HG03378 (cell line): ENCODE measurements at regions not wholly inside any gene's neighbourhood (a gene's known extent, or its start where the extent isn't known, plus 50 kb on each side); places are given as distances from the start of the nearest gene placed in this dataset.
"Not testable (repeated sequence)": the region's sequence is repeated elsewhere in the genome, so short reads cannot be mapped to it uniquely, and the experiment has no call there.

ENCODE experiments used
- ATAC-seq: cut with Tn5 transposase; IDR thresholded peaks from one replicate; pipeline ENCODE4 v1.9.1; 2021; ENCODE audit warnings: mild to moderate bottlenecking, moderate library complexity; ENCODE audit not compliant: unreplicated experiment

DNA sequence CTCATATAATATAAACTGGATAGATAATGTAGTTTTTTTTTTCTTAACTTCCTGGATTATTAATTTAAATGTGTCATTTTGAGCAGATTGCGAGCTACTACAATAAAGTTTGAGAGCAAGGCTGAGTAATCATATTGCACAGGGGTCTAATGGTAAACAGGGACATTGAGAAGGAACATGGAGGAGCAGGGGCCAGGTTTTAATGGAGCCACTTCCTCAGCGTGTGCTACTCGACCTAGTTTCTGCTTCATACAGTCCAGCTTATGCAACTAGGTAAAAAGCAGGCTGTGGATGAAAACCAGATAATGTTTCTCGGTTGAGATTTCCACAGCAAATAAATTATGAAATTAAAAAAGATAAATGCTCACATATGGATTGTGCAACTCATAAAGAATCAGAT is 1915.7 kb upstream of the CELF4 start:
- ATAC-seq: no peak

DNA sequence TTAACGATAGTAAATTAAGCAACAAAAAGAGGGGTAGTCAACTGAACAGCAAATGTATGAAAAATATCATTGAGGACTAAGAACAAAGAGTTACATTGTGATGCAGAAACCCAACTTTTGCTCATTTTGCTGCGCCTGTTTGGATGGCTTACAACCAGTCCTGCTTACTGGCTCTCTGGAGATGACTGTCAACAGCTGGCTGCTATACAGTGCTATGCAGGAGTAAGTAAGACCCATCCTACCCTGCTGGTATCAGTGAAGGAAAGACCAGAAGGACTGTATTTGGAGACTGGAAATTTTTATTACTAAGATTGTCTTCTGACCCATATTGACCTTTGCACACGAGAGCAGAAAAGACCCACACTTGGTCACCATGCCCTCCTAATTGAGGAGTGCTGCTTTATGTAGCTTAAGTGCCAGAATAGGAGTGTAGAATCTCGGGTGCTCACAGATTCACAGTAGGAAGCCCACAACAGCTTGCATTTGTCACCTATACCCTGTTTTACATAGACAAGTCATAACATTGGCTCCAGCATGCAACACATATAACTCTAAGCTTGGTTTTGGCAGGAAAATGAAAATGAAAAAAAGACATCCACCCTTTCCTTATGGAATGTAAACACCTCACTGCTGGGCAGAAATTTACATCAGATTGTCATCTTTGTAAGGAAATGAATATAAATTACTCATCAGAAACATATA is 1915.0 kb upstream of the CELF4 start:
- ATAC-seq: no peak

DNA sequence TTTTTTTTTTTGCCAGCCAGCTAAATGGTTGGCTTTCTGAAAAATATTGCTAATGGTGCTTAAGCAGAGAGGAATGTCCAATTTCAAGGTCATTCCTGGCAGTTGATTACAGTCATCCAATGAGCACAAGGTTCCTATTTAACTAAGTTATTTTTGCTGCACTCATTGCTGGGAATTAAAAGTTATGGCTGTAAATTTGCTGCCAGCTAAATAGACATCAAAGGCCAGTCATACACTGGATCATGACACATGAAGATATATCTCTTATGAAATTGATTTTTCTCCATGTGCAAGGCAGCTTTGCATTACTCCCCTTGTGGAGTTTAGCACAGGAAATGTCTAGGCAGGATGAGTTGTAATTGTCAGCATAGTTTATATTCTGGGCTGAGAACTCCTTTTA is 1898.4 kb upstream of the CELF4 start:
- no peak for ATAC-seq

DNA sequence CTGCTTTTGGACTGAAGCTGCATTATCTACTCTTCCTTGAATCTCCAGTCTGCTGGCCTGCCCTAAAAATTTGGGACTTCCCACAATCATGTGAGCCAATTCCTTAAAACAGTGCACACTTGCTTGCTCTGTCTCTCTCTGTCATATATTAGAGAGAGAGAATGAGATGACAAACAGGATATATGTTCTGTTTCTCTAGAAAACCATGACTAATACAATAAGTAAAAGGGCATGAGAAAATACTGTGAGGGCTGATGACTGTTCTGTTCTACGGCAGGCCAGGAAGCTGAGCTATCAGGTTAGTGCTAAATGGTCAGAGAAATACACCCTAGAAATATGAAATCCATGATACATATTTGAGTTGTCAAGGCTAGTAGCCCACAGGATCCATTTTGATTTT is 1896.8 kb upstream of the CELF4 start:
- ATAC-seq: no peak

DNA sequence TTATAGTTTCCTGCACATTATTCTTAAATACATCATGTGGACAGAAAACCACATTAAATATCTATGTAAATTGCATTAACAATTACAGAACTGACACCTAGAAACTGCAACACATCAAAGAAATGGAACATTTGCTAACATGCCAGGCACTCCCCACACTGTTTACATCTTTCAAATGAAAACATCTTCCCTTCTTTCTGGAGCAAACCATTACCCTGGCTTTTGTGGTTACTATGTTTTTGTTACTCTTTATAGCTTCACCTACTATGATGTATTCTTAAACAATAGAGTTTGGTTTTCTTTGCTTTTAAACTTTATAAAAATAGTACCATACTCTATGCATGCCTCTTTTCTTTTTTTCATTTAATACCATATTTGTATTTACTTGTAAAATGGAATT is 1894.5 kb upstream of the CELF4 start:
- ATAC-seq: no peak

DNA sequence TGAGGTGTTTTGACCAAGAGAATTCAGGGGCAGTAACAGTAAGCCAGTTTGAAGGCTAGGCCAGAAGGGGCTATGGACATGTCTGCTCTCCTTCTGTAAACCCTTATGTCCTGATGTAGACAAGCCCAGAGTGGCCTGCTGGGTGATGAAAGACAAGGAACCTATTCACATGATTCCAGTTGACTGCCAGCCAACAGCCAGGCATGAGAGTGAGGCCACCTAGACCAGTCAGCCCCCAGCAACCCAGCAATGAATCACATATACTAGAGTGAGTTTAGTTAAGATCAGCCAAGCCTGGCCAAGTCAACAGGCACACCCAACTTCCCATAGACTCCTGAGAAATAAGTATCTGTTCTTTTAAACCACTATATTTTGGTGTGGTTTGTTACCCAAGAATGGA is 1889.7 kb upstream of the CELF4 start:
- ATAC-seq: no peak

DNA sequence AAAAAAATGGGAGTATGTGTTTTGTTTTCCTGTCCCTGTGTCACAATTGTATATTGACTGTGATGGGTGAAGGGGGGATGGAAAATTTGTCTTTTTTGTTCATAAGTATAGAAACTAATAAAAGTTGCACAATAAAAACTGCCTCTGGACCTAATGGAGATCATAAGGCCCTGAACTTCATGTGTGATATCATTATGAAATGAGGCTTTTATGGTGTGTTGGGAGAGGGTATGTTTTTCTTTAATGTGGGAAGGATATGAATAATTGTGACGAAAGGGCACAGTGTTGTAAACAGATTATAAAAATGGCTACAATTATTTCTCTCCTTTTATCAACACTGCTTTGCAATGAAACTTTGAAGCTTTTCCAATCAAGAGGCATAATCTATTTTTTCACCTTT is 1889.3 kb upstream of the CELF4 start:
- no peak for ATAC-seq

DNA sequence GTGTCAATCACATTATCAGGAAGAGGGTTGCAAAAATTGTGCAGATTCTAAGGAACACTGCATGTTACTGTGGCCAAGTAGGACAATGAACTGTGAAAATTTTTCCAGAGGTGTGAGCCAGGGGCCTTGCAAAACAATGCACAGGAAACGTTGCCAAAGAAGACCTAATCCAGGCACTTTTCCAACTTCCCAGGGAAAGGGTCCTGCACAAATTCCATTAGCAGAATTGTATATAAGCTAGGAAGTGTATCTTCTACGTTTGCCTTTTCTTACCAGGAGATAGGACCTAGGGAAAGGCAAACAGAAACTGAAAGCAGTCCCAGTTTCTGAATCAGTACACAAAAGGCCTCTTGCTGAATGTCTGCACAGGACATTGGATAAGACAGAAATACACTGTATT is 1888.3 kb upstream of the CELF4 start:
- no peak for ATAC-seq

DNA sequence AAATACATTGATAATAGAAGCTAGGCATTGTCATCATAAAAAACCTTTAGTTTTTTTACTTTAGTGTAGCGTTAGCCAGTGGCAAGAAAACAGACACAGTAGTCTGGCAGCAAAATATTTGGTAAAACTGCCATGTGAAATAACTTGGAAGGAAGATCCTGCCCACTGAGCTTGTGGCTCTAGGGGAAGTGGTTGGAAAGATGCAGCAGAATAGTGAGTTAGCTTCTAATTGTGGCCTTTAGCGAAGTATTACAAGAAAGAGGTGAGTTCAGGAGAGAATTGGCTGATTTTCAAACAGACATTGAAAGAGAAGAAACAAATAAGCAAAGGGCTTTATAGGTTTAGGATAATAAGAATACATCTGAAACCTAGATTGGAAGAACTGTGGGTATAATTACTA is 1887.8 kb upstream of the CELF4 start:
- ATAC-seq: no peak

DNA sequence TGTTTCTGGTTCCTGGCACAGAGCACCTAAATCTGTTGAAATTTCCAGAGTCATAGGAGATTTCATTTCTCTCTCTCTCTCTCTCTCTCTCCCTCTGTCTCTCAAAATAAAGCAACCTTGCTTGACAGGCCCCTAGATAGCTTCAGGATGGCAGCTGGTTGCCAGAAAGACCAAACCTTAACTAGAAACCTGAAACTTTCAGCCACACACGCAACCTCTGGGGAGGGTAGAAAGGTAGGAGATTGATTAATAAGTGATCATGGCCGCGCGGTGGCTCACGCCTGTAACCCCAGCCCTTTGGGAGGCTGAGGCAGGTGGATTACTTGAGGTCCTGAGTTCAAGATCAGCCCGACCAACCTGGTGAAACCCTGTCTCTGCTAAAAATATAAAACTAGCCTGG is 1885.4 kb upstream of the CELF4 start:
- ATAC-seq: no peak

DNA sequence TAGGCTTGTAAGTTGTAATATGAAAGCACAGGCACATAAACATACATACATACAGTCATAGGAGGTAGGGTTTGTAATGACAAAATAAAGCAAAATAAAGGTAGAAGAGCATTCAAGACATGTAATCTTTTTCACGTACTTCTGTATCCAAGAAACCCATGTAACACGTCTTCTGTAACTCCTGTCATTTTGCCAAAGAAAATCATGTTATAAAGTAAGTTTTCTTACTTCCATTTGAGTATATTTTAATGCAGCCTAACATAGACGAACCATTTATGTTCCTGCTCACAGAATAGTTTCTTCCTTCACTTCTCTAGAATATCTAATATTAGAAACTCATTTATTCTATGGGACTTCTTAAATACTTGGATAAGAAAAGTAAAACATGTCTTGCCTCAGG is 1884.0 kb upstream of the CELF4 start:
- ATAC-seq: no peak

DNA sequence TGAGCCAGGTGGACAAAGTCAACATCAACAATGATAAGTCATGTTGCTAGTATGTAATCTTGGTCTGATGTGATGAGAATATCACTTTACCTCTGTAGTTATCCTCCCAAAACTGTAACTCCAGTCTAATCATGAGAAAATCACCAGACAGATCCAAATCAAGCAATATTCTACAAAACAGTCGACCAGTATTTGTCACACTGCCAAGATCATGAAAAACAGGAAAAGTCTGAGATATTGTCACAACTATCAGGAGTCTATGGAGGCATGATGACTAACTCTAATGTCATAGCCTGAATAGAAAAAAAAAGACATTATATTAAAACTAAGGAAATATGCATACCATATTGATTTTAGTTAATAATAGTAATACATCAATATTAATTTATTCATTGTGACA is 1883.3 kb upstream of the CELF4 start:
- no peak for ATAC-seq

DNA sequence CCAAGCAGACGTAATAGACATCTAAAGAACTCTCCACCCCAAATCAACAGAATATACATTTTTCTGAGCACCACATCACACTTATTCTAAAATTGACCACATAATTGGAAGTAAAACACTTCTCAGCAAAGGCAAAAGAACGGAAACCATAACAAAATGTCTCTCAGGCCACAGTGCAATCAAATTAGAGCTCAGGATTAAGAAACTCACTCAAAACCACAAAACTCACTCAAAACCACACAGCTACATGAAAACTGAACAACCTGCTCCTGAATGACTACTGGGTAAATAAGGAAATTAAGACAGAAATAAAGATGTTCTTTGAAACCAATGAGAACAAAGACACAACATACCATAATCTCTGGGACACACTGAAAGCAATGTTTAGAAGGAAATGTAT is 1879.4 kb upstream of the CELF4 start:
- not testable (repeated sequence) for ATAC-seq

DNA sequence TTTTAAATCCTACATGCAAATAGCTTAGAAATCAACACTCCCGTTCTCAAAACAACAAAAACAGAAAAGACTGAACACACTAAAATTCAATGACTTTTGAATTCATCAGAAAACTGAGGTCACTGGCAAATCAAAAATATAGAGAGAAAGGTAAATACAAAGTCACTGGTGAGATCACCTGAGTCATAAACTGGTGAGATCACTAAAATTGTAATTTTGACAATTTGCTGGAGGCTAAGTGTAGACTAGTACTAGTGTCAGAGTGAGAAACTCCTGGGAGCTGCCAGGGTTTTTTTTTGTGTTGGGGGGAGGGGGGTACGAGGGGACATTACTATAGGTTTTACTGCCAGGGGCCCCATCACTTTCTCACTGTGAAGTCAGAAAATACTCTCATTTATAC is 1876.0 kb upstream of the CELF4 start:
- ATAC-seq: no peak

DNA sequence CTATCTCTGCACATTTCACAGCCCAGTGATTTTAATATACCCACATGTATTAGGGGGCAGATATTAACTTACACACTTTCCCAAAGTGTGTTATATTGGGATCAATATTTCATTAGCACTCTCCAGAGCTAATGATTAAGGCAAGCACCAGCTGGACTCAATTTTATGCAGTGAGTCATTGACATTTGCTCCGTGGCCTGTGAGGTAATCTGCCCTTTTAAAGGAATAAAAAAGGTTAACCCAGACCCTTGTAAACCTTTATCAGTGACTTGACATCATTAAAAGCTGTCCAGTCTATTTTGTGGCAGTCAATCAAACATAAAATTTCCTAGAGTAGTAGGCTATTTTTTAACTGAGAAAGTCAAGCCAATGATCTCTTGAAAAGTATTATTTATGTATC is 1870.4 kb upstream of the CELF4 start:
- no peak for ATAC-seq

DNA sequence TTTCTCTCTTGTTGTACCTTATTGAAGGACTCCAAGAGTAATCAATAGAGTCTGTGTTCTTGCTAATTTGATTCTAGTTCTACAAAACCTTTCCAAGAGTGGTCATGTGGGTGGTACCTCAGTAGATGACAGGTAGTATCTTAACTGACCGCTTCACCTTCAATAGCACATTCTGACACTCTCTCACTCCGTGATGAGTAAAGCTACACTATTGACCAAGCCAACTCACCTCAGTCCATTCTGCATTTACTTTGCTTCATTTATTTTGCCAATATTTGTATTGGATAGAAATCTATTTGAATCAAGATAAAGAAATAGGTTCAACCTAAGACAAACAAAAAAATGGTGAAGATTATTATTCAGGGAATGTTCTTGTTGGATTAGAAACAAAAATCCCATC is 1869.6 kb upstream of the CELF4 start:
- no peak for ATAC-seq

DNA sequence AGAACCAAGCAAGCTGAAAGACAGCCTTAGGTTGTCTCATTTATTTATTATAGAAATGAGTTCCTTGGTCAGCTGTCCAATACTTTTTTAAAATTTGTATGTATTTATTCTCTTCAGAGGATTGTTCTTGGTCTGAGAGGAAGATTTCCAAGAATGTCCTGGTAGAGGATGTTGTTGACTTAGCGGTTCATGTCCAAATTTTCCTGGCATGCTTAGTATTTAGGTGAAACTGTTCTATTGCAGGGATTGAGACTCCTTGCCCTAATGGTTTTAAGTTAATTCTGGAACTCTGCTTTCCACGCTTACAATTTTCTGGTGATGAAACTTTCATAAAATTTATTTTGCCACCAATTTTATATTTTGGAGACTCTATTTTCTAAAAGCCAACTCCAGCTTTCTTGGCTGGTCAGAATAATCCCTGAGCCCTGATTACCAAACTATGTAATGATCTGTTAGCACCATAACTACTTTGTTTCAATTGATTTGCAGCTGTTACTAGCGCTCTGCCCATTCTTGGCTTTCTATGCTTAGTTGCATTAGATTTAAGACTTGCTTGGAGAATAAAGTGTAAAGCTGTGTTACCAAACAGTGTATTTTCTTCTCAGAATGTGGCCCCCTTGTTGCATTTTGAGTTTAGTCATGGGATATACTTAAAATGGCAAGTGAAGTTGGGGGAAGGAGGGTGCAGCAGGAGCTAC is 1868.8 kb upstream of the CELF4 start:
- ATAC-seq: no peak

DNA sequence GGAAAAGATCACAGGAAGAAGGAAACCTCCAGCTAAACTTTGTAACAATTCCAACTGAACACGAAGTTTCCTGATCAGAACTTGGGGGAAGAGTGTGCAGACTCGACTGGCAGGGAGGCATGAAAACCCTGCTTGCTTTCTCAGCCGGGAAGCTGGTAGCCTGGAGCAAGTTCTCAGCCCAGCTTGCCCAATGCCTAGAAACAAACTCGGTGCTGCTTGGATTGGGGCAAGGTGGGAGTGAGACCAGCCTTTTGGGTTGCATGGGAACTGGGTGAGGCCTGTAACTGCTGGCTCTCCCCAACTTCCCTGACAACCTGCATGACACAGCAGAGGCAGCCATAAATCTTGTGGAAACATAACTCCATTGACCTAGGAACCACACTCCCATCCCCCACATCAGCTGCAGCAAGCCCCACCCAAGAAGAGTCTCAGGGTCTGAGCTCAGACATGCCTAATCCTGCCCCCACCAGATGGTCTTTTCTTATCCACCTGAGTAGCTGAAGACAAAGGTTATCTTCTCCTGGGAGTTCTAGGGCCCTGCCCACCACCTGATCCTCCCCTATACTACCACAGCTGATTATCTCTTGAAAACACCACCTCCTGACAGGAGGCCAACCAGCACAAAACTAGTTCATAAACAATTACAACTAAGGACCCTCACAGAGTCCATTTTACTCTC is 1859.7 kb upstream of the CELF4 start:
- ATAC-seq: no peak

DNA sequence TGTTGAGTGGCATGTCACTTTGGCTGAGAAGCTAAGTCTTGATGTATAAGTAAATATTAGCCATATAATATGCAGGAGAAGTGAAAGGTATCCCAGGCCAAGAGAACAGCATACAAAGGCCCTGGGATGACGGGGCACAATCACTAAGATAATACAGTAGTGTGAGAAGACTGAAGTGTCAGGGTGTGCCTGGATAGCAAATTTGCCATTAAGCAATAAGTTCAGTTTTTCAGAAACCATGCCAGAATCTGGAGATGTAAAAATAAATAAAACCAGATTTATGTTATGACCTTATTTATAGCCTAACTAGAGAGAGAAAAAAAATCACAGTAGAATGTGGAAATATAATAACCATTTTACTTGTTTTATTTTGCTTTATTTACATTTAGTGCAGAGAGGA is 1858.7 kb upstream of the CELF4 start:
- no peak for ATAC-seq

DNA sequence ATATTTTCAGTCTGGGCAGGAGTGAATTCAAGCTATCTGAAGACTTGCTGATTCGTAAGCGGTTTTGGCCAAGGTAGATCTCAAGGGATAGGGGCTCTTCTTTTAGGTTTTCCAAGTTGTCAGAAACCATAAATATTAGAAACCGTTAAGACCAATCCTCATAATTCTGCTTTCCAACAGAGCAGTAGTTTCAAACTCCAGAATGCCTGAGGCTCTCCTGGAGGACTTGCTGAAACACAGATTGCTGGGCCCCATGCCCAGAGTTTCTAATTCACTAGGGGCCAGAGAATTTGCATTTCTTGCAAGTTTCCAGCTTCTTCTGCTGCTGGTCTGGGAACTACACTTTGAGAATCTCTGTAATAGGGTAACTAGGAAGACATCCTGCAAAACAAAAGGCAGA is 1855.7 kb upstream of the CELF4 start:
- no peak for ATAC-seq

DNA sequence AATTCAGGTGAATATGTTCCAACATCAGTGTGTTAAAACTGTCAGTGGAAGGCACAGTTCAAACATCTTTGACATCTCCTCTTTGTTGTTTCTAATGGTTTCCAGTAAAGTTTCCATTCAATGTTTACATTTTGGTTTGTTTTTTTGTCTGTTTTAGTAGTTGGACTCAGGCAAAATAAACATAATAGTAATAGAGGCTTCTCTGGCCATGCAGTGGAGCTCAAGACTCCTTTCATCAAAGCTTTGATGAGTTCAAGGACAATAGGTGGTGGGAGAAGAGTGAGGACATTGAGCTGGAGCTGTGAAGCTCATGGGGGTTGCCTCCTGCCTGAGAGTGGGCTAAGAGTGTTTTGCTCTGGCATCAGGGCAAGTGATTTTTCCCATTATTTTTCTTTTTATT is 1853.7 kb upstream of the CELF4 start:
- ATAC-seq: no peak

DNA sequence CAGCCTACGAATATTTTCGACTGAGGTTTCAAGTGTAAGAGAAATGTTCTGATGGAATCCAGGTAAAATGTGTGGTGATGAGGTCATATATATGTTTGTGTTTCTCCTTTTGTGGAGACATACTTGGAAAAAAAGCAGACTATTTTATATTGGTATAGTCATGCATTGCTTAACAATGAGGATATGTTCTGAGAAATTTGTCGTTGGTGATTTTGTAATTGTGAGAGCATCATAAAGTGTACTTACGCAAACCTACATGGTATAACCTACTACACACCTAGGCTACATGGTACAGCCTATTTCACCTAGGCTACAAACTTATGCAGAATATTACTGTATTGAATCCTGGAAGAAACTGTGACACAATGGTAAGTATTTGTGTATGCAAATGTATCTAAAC is 1849.9 kb upstream of the CELF4 start:
- no peak for ATAC-seq
